Spinal cord (tissue), 9 donors: ENCODE measurements at regions not wholly inside any gene's neighbourhood (a gene's known extent, or its start where the extent isn't known, plus 50 kb on each side); places are given as distances from the start of the nearest gene placed in this dataset.
"Not testable (repeated sequence)": the region's sequence is repeated elsewhere in the genome, so short reads cannot be mapped to it uniquely, and the experiment has no call there.

Source experiments
- DNase-seq, 6 donors: peaks; one replicate each; pipeline versions ENCODE4 v3.0.0 to v3.0.0-alpha.2; 2013 to 2015; ENCODE audit warnings: low spot score in 6 of 6, low read depth in 4 of 6
- H3K27ac ChIP-seq: one replicate; pipeline ENCODE4 v1.5.1; 2013; ENCODE audit warnings: low read depth, low read length, control low read depth
- H3K27me3 ChIP-seq: one replicate; pipeline ENCODE4 v1.6.1; 2013; ENCODE audit warnings: low read length; ENCODE audit not compliant: control insufficient read depth, insufficient read depth
- H3K36me3 ChIP-seq: one replicate; pipeline ENCODE4 v1.6.1; 2013; ENCODE audit warnings: low read length; ENCODE audit not compliant: control insufficient read depth, insufficient read depth
- H3K4me1 ChIP-seq: one replicate; pipeline ENCODE4 v1.6.1; 2013; ENCODE audit warnings: low read length; ENCODE audit not compliant: control insufficient read depth, insufficient read depth
- H3K4me3 ChIP-seq: one replicate; pipeline ENCODE4 v1.5.1; 2013; ENCODE audit warnings: low read depth, low read length, control low read depth
- H3K9me3 ChIP-seq: one replicate; pipeline ENCODE4 v1.6.1; 2013; ENCODE audit warnings: low read length; ENCODE audit not compliant: control insufficient read depth, insufficient read depth
- WGBS: methylation state at CpG from one replicate; pipeline ENCODE4 v1.1.5; 2013; ENCODE audit warnings: missing lambda C conversion rate; ENCODE audit not compliant: insufficient coverage; 5-methylcytosine and 5-hydroxymethylcytosine counted together
- donor health status: healthy.

- Histone ChIP-seq H3K4me3 (no peak overlapping the region), H3K27ac (no peak overlapping the region), H3K27me3 (no peaks in the 10 kb centered on the region), H3K4me1 (peaks cover 38% of the 10 kb centered on the region), H3K9me3 (no peaks in the 10 kb centered on the region), H3K36me3 (no peaks in the 10 kb centered on the region)
- DNase-seq, result peak in 3 of 6 donors; percentile 36 to 84 (median 69)
- 35% methylated on average over 21 of the region's 21 CpGs for WGBS
Observed at GRCh38 chr15:77870195-77871065, 207.1 kb downstream of the TBC1D2B start.

- no peak for DNase-seq
- Histone ChIP-seq H3K4me3 (no peak overlapping the region), H3K36me3 (no peaks in the 10 kb centered on the region), H3K4me1 (peaks cover 31% of the 10 kb centered on the region), H3K27ac (no peak overlapping the region), H3K9me3 (no peaks in the 10 kb centered on the region), H3K27me3 (no peaks in the 10 kb centered on the region)
- 57% methylated on average over 12 of the region's 17 CpGs for WGBS
Observed at GRCh38 chr15:77869021-77869895, 208.3 kb downstream of the TBC1D2B start.

GRCh38 chr15:77868048-77868629 is 209.4 kb downstream of the TBC1D2B start:
- H3K36me3 ChIP-seq, H3K27ac ChIP-seq, H3K27me3 ChIP-seq, H3K4me3 ChIP-seq, H3K9me3 ChIP-seq, DNase-seq: not testable (repeated sequence)
- 80% methylated on average over 7 of the region's 8 CpGs for WGBS
- H3K4me1 ChIP-seq, result peaks cover 33% of the 10 kb centered on the region

- Histone ChIP-seq H3K27me3 (no peaks in the 10 kb centered on the region), H3K4me3 (no peak overlapping the region), H3K4me1 (peaks cover 33% of the 10 kb centered on the region), H3K27ac (no peak overlapping the region), H3K36me3 (no peaks in the 10 kb centered on the region), H3K9me3 (no peaks in the 10 kb centered on the region)
- DNase-seq, result no peak
- 94% methylated on average over 12 of the region's 24 CpGs for WGBS
Observed at GRCh38 chr15:77867266-77868047, 210.1 kb downstream of the TBC1D2B start.

GRCh38 chr15:77866596-77867125 is 210.8 kb downstream of the TBC1D2B start:
- H3K4me1 ChIP-seq, result peaks cover 30% of the 10 kb centered on the region
- no peak for DNase-seq
- no peak overlapping the region for H3K4me3 ChIP-seq
- no peaks in the 10 kb centered on the region for H3K9me3 ChIP-seq
- 66% methylated on average over 6 of the region's 8 CpGs for WGBS
- H3K27me3 ChIP-seq, result no peaks in the 10 kb centered on the region
- H3K36me3 ChIP-seq, result no peaks in the 10 kb centered on the region
- H3K27ac ChIP-seq, result no peak overlapping the region

- Histone ChIP-seq H3K9me3 (no peaks in the 10 kb centered on the region), H3K27me3 (no peaks in the 10 kb centered on the region), H3K4me1 (peaks cover 26% of the 10 kb centered on the region), H3K4me3 (no peak overlapping the region), H3K27ac (no peak overlapping the region), H3K36me3 (no peaks in the 10 kb centered on the region)
- 84% methylated on average over 7 of the region's 8 CpGs for WGBS
- DNase-seq, result no peak
Observed at GRCh38 chr15:77866186-77866585, 211.3 kb downstream of the TBC1D2B start.

- no peaks in the 10 kb centered on the region for H3K9me3 ChIP-seq
- H3K27me3 ChIP-seq, result no peaks in the 10 kb centered on the region
- H3K27ac ChIP-seq, result no peak overlapping the region
- peaks cover 21% of the 10 kb centered on the region for H3K4me1 ChIP-seq
- no peak for DNase-seq
- 73% methylated on average over 4 of the region's 7 CpGs for WGBS
- H3K4me3 ChIP-seq, result no peak overlapping the region
- H3K36me3 ChIP-seq, result no peaks in the 10 kb centered on the region
Observed at GRCh38 chr15:77865701-77866100, 211.8 kb downstream of the TBC1D2B start.

- no peak overlapping the region for H3K27ac ChIP-seq
- DNase-seq, result no peak
Observed at GRCh38 chr15:77865106-77865610, 212.4 kb downstream of the TBC1D2B start.

More at GRCh38 chr15:77865106-77865610, 212.4 kb downstream of the TBC1D2B start:
- Histone ChIP-seq H3K27me3 (no peaks in the 10 kb centered on the region), H3K4me1 (peaks cover 18% of the 10 kb centered on the region), H3K4me3 (no peak overlapping the region), H3K36me3 (no peaks in the 10 kb centered on the region), H3K9me3 (no peaks in the 10 kb centered on the region)
- 71% methylated on average over 1 of the region's 7 CpGs for WGBS
